ENCODE measurements at regions not wholly inside any gene's neighbourhood (a gene's known extent, or its start where the extent isn't known, plus 50 kb on each side); places are given as distances from the start of the nearest gene placed in this dataset.

DNA sequence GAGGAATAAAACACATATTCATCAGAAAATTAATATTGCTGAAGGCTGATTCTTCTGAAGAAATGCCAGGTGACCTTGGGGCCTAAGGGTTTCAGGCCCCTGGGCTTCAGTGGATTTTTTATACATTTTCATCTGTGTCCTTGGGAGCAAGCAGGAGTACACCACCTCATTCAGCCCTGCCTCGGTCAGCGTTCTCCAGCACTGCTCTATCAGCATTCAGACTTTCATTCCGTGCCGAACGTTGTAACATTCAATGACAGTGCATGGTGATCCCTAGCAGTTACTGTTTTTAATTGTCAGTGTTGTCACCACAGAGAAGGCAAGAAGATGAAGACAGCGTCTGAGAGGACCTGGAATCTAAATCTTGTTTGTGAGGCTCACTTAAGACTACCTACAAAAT is 490.4 kb downstream of the DNAH5 start (continued):
- TF ChIP-seq, protein P1, sequence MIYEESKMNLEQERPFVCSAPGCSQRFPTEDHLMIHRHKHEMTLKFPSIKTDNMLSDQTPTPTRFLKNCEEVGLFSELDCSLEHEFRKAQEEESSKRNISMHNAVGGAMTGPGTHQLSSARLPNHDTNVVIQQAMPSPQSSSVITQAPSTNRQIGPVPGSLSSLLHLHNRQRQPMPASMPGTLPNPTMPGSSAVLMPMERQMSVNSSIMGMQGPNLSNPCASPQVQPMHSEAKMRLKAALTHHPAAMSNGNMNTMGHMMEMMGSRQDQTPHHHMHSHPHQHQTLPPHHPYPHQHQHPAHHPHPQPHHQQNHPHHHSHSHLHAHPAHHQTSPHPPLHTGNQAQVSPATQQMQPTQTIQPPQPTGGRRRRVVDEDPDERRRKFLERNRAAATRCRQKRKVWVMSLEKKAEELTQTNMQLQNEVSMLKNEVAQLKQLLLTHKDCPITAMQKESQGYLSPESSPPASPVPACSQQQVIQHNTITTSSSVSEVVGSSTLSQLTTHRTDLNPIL (CRISPR knock-in tag; IDR thresholded peaks at IDR 0.05; ENCODE audit: low read depth) = no peak
- TF ChIP-seq OSR1 (CRISPR knock-in tag; IDR thresholded peaks at IDR 0.05) (no peak), ZNF70 (CRISPR knock-in tag; IDR thresholded peaks at IDR 0.05) (no peak), PPARA (CRISPR knock-in tag; IDR thresholded peaks at IDR 0.05; ENCODE audit: borderline replicate concordance) (no peak)

DNA sequence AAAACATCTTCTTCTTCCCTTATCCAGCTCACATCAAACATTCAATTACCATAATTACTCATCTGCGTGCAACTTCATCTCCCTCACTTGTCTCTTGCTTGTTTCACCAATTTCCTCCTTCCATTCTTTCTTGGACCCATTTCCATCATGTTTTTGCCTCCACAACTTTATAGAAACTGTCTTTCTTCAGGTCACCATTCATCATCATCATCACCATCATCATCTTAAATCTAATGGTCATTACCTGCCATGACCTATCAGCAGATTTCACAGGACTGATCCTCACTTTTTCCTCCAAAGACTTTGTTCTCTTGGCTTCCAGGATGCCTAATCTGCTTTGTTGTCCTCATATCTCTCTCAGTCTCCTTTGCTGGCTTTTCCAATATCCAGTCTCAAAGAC is 495.6 kb downstream of the DNAH5 start:
- TF ChIP-seq ARNTL (CRISPR knock-in tag; IDR thresholded peaks at IDR 0.05; ENCODE audit: borderline replicate concordance, low read depth) (no peak), ZNF565 (CRISPR knock-in tag; conservative IDR thresholded peaks at IDR 0.05; ENCODE audit: low read depth) (no peak), ZC3H10 (CRISPR knock-in tag; IDR thresholded peaks at IDR 0.05) (no peak), ISL1 (CRISPR knock-in tag; IDR thresholded peaks at IDR 0.05) (no peak), CSDC2 (CRISPR knock-in tag; IDR thresholded peaks at IDR 0.05) (no peak), ZNF70 (CRISPR knock-in tag; IDR thresholded peaks at IDR 0.05) (no peak), BACH2 (CRISPR knock-in tag; IDR thresholded peaks at IDR 0.05; ENCODE audit: borderline replicate concordance) (no peak), OSR1 (CRISPR knock-in tag; IDR thresholded peaks at IDR 0.05) (no peak), TCF4 (CRISPR knock-in tag; IDR thresholded peaks at IDR 0.05; ENCODE audit: borderline replicate concordance) (no peak), ZNF8 (CRISPR knock-in tag; IDR thresholded peaks at IDR 0.05) (no peak)
- TF ChIP-seq, protein P2, sequence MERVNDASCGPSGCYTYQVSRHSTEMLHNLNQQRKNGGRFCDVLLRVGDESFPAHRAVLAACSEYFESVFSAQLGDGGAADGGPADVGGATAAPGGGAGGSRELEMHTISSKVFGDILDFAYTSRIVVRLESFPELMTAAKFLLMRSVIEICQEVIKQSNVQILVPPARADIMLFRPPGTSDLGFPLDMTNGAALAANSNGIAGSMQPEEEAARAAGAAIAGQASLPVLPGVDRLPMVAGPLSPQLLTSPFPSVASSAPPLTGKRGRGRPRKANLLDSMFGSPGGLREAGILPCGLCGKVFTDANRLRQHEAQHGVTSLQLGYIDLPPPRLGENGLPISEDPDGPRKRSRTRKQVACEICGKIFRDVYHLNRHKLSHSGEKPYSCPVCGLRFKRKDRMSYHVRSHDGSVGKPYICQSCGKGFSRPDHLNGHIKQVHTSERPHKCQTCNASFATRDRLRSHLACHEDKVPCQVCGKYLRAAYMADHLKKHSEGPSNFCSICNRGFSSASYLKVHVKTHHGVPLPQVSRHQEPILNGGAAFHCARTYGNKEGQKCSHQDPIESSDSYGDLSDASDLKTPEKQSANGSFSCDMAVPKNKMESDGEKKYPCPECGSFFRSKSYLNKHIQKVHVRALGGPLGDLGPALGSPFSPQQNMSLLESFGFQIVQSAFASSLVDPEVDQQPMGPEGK (CRISPR knock-in tag; IDR thresholded peaks at IDR 0.05; ENCODE audit: borderline replicate concordance) = no peak
- TF ChIP-seq, protein P3, sequence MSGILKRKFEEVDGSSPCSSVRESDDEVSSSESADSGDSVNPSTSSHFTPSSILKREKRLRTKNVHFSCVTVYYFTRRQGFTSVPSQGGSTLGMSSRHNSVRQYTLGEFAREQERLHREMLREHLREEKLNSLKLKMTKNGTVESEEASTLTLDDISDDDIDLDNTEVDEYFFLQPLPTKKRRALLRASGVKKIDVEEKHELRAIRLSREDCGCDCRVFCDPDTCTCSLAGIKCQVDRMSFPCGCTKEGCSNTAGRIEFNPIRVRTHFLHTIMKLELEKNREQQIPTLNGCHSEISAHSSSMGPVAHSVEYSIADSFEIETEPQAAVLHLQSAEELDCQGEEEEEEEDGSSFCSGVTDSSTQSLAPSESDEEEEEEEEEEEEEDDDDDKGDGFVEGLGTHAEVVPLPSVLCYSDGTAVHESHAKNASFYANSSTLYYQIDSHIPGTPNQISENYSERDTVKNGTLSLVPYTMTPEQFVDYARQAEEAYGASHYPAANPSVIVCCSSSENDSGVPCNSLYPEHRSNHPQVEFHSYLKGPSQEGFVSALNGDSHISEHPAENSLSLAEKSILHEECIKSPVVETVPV (CRISPR knock-in tag; IDR thresholded peaks at IDR 0.05) = no peak
- TF ChIP-seq, protein P4, sequence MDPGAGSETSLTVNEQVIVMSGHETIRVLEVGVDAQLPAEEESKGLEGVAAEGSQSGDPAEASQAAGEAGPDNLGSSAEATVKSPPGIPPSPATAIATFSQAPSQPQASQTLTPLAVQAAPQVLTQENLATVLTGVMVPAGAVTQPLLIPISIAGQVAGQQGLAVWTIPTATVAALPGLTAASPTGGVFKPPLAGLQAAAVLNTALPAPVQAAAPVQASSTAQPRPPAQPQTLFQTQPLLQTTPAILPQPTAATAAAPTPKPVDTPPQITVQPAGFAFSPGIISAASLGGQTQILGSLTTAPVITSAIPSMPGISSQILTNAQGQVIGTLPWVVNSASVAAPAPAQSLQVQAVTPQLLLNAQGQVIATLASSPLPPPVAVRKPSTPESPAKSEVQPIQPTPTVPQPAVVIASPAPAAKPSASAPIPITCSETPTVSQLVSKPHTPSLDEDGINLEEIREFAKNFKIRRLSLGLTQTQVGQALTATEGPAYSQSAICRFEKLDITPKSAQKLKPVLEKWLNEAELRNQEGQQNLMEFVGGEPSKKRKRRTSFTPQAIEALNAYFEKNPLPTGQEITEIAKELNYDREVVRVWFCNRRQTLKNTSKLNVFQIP (CRISPR knock-in tag; IDR thresholded peaks at IDR 0.05; ENCODE audit: borderline replicate concordance, low read depth) = no peak
- TF ChIP-seq, protein P1 (CRISPR knock-in tag; IDR thresholded peaks at IDR 0.05; ENCODE audit: low read depth) = no peak
- no peak for ATAC-seq

DNA sequence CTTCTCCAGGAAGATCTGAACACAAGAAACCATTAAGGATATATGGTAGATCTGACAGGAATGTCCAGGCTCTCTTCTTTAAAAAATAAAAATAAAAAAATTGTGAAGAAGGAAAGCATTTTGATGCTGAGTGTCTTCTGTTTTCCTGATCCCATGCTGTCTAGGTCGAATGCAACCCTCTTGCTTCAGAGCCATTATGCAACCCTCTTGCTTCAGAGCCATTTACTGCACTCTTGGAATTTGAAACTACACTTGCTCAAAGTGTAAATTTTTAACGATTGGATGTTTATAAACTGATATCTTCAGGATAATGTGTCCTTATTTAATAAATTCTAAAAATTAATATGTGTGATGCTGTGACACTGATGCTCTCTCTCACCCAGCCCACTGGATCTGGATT is 505.1 kb downstream of the DNAH5 start:
- no peak for ATAC-seq
- TF ChIP-seq ZNF565 (CRISPR knock-in tag; conservative IDR thresholded peaks at IDR 0.05; ENCODE audit: low read depth) (no peak), PPARA (CRISPR knock-in tag; IDR thresholded peaks at IDR 0.05; ENCODE audit: borderline replicate concordance) (no peak), TCF4 (CRISPR knock-in tag; IDR thresholded peaks at IDR 0.05; ENCODE audit: borderline replicate concordance) (no peak), ZFP30 (CRISPR knock-in tag; IDR thresholded peaks at IDR 0.05) (no peak), ESRRG (CRISPR knock-in tag; IDR thresholded peaks at IDR 0.05) (no peak), SNAI2 (CRISPR knock-in tag; IDR thresholded peaks at IDR 0.05) (no peak), TOX (CRISPR knock-in tag; IDR thresholded peaks at IDR 0.05; ENCODE audit: borderline replicate concordance) (no peak)
- TF ChIP-seq, protein P1 (CRISPR knock-in tag; IDR thresholded peaks at IDR 0.05; ENCODE audit: low read depth) = no peak
- TF ChIP-seq, protein P5, sequence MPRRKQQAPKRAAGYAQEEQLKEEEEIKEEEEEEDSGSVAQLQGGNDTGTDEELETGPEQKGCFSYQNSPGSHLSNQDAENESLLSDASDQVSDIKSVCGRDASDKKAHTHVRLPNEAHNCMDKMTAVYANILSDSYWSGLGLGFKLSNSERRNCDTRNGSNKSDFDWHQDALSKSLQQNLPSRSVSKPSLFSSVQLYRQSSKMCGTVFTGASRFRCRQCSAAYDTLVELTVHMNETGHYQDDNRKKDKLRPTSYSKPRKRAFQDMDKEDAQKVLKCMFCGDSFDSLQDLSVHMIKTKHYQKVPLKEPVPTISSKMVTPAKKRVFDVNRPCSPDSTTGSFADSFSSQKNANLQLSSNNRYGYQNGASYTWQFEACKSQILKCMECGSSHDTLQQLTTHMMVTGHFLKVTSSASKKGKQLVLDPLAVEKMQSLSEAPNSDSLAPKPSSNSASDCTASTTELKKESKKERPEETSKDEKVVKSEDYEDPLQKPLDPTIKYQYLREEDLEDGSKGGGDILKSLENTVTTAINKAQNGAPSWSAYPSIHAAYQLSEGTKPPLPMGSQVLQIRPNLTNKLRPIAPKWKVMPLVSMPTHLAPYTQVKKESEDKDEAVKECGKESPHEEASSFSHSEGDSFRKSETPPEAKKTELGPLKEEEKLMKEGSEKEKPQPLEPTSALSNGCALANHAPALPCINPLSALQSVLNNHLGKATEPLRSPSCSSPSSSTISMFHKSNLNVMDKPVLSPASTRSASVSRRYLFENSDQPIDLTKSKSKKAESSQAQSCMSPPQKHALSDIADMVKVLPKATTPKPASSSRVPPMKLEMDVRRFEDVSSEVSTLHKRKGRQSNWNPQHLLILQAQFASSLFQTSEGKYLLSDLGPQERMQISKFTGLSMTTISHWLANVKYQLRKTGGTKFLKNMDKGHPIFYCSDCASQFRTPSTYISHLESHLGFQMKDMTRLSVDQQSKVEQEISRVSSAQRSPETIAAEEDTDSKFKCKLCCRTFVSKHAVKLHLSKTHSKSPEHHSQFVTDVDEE (CRISPR knock-in tag; IDR thresholded peaks at IDR 0.05) = no peak

Measured in SK-N-SH treated with all-trans-retinoic acid at 6 μM for 48 hours (cell line).